Stimulated activated naive CD8-positive, alpha-beta T cell treated with anti-CD3 and anti-CD28 coated beads, Interleukin-15, amount 100 ng/mL, for 72 hours (primary cell): ENCODE measurements at regions not wholly inside any gene's neighbourhood (a gene's known extent, or its start where the extent isn't known, plus 50 kb on each side); places are given as distances from the start of the nearest gene placed in this dataset.
"Not testable (repeated sequence)": the region's sequence is repeated elsewhere in the genome, so short reads cannot be mapped to it uniquely, and the experiment has no call there.

Experiments used
- ATAC-seq: fragments of 150-1000 bp; cut with Tn5 transposase; 2 replicates; pipeline ENCODE4 v1.10.0; 2021; ENCODE audit warnings: mild to moderate bottlenecking, moderate library complexity
- DNase-seq, 2 donors: peaks; one replicate each; pipeline ENCODE4 v3.0.0; 2021 to 2022
- H3K27ac Mint-ChIP-seq, 2 donors: one replicate each; pipeline ENCODE4 v1.8.0; 2022; ENCODE audit warnings: mild to moderate bottlenecking in 2 of 2, mixed read lengths in 2 of 2, moderate library complexity in 2 of 2
- H3K27me3 Mint-ChIP-seq: one replicate; pipeline ENCODE4 v1.8.0; 2022; ENCODE audit warnings: mixed read lengths
- H3K4me1 Mint-ChIP-seq: one replicate; pipeline ENCODE4 v1.8.0; 2022; ENCODE audit warnings: mild to moderate bottlenecking, mixed read lengths
- H3K4me3 Mint-ChIP-seq, 2 donors: one replicate each; pipeline ENCODE4 v1.8.0; 2022; ENCODE audit warnings: mild to moderate bottlenecking in 2 of 2, mixed read lengths in 2 of 2, moderate library complexity in 1 of 2
- H3K9me3 Mint-ChIP-seq, 2 donors: one replicate each; pipeline ENCODE4 v1.8.0; 2022; ENCODE audit warnings: mixed read lengths in 2 of 2

GRCh38 chr4:106796876-106797275 is 239.2 kb downstream of the DKK2 start:
- no peaks in the 10 kb centered on the region for H3K27me3 Mint-ChIP-seq
- no peak for ATAC-seq
- H3K27ac Mint-ChIP-seq: no peak overlapping the region
- no peaks in the 10 kb centered on the region for H3K4me1 Mint-ChIP-seq
- no peak overlapping the region for H3K4me3 Mint-ChIP-seq
- H3K9me3 Mint-ChIP-seq: peaks cover 0 to 5% of the 10 kb centered on the region in 2 donors
- DNase-seq: no peak

- ATAC-seq (no peak), DNase-seq (no peak)
- no peaks in the 10 kb centered on the region for H3K4me1 Mint-ChIP-seq
- peaks cover 0 to 5% of the 10 kb centered on the region in 2 donors for H3K9me3 Mint-ChIP-seq
- no peaks in the 10 kb centered on the region for H3K27me3 Mint-ChIP-seq
- no peak overlapping the region for H3K4me3 Mint-ChIP-seq
- H3K27ac Mint-ChIP-seq: no peak overlapping the region
Measured at GRCh38 chr4:106795326-106795725, 240.8 kb downstream of the DKK2 start.

GRCh38 chr4:106793933-106794332 is 242.2 kb downstream of the DKK2 start:
- H3K4me3 Mint-ChIP-seq: no peak overlapping the region
- H3K27ac Mint-ChIP-seq: no peak overlapping the region
- no peaks in the 10 kb centered on the region for H3K27me3 Mint-ChIP-seq

GRCh38 chr4:106775636-106776035 is 260.5 kb downstream of the DKK2 start:
- ATAC-seq (no peak), DNase-seq (no peak)
- no peak overlapping the region for H3K4me3 Mint-ChIP-seq
- peaks cover 8 to 11% of the 10 kb centered on the region in 2 donors for H3K9me3 Mint-ChIP-seq
- H3K27me3 Mint-ChIP-seq: no peaks in the 10 kb centered on the region
- no peak overlapping the region for H3K27ac Mint-ChIP-seq
- no peaks in the 10 kb centered on the region for H3K4me1 Mint-ChIP-seq

More at GRCh38 chr4:106793933-106794332, 242.2 kb downstream of the DKK2 start:
- DNase-seq (no peak), ATAC-seq (no peak)
- Mint-ChIP-seq H3K9me3 (peaks cover 8 to 10% of the 10 kb centered on the region in 2 donors), H3K4me1 (no peaks in the 10 kb centered on the region)

GRCh38 chr4:106774055-106774454 is 262.1 kb downstream of the DKK2 start:
- ATAC-seq, H3K4me3 Mint-ChIP-seq, DNase-seq, H3K4me1 Mint-ChIP-seq, H3K27ac Mint-ChIP-seq, H3K27me3 Mint-ChIP-seq: not testable (repeated sequence)
- H3K9me3 Mint-ChIP-seq: peaks cover 8 to 14% of the 10 kb centered on the region in 2 donors

GRCh38 chr4:106773076-106773905 is 262.8 kb downstream of the DKK2 start:
- no peak for ATAC-seq
- no peaks in the 10 kb centered on the region for H3K4me1 Mint-ChIP-seq
- DNase-seq: no peak
- H3K4me3 Mint-ChIP-seq: no peak overlapping the region
- H3K9me3 Mint-ChIP-seq: peaks cover 12 to 16% of the 10 kb centered on the region in 2 donors
- H3K27me3 Mint-ChIP-seq: no peaks in the 10 kb centered on the region
- no peak overlapping the region for H3K27ac Mint-ChIP-seq

GRCh38 chr4:106767991-106768390 is 268.1 kb downstream of the DKK2 start:
- no peaks in the 10 kb centered on the region for H3K4me1 Mint-ChIP-seq
- H3K27me3 Mint-ChIP-seq: no peaks in the 10 kb centered on the region
- no peak for ATAC-seq

GRCh38 chr4:106766519-106766918 is 269.6 kb downstream of the DKK2 start:
- no peak overlapping the region for H3K4me3 Mint-ChIP-seq
- ATAC-seq: no peak
- no peak for DNase-seq
- H3K9me3 Mint-ChIP-seq: peaks cover 8% of the 10 kb centered on the region in 2 donors
- no peaks in the 10 kb centered on the region for H3K4me1 Mint-ChIP-seq
- H3K27me3 Mint-ChIP-seq: no peaks in the 10 kb centered on the region
- no peak overlapping the region for H3K27ac Mint-ChIP-seq

More at GRCh38 chr4:106767991-106768390, 268.1 kb downstream of the DKK2 start:
- no peak overlapping the region for H3K4me3 Mint-ChIP-seq
- H3K27ac Mint-ChIP-seq: no peak overlapping the region
- H3K9me3 Mint-ChIP-seq: peaks cover 8 to 16% of the 10 kb centered on the region in 2 donors
- no peak for DNase-seq

- Mint-ChIP-seq H3K4me1 (no peaks in the 10 kb centered on the region), H3K27ac (no peak overlapping the region), H3K4me3 (no peak overlapping the region), H3K27me3 (no peaks in the 10 kb centered on the region), H3K9me3 (peaks cover 8% of the 10 kb centered on the region in 2 donors)
- DNase-seq (no peak), ATAC-seq (no peak)
Measured at GRCh38 chr4:106764774-106765173, 271.3 kb downstream of the DKK2 start.

GRCh38 chr4:106762666-106763443 is 273.3 kb downstream of the DKK2 start:
- no peak overlapping the region for H3K4me3 Mint-ChIP-seq
- no peak overlapping the region for H3K27ac Mint-ChIP-seq
- DNase-seq: no peak

GRCh38 chr4:106753426-106753825 is 282.7 kb downstream of the DKK2 start:
- Mint-ChIP-seq H3K4me3 (no peak overlapping the region), H3K27me3 (no peaks in the 10 kb centered on the region), H3K9me3 (peaks cover 0 to under 1% of the 10 kb centered on the region in 2 donors), H3K4me1 (no peaks in the 10 kb centered on the region), H3K27ac (no peak overlapping the region)
- DNase-seq (no peak), ATAC-seq (no peak)

More at GRCh38 chr4:106762666-106763443, 273.3 kb downstream of the DKK2 start:
- Mint-ChIP-seq H3K27me3 (no peaks in the 10 kb centered on the region), H3K9me3 (no peaks in the 10 kb centered on the region), H3K4me1 (no peaks in the 10 kb centered on the region)
- ATAC-seq: no peak

GRCh38 chr4:106746451-106746850 is 289.7 kb downstream of the DKK2 start:
- H3K4me1 Mint-ChIP-seq: no peaks in the 10 kb centered on the region
- H3K4me3 Mint-ChIP-seq: no peak overlapping the region
- no peak for DNase-seq
- ATAC-seq: no peak
- H3K27me3 Mint-ChIP-seq: no peaks in the 10 kb centered on the region
- peaks cover 0 to 5% of the 10 kb centered on the region in 2 donors for H3K9me3 Mint-ChIP-seq
- H3K27ac Mint-ChIP-seq: no peak overlapping the region

GRCh38 chr4:106738121-106738520 is 298.0 kb downstream of the DKK2 start:
- ATAC-seq: no peak
- H3K27ac Mint-ChIP-seq: no peak overlapping the region
- H3K4me1 Mint-ChIP-seq: no peaks in the 10 kb centered on the region
- H3K9me3 Mint-ChIP-seq: peaks cover 0 to 5% of the 10 kb centered on the region in 2 donors
- H3K27me3 Mint-ChIP-seq: no peaks in the 10 kb centered on the region
- no peak overlapping the region for H3K4me3 Mint-ChIP-seq
- no peak for DNase-seq

- Mint-ChIP-seq H3K27me3 (no peaks in the 10 kb centered on the region), H3K4me1 (no peaks in the 10 kb centered on the region), H3K4me3 (no peak overlapping the region), H3K27ac (no peak overlapping the region), H3K9me3 (peaks cover 5 to 6% of the 10 kb centered on the region in 2 donors)
- DNase-seq: no peak
- no peak for ATAC-seq
Measured at GRCh38 chr4:106718548-106718947, 317.6 kb downstream of the DKK2 start.

GRCh38 chr4:106717091-106717490 is 319.0 kb downstream of the DKK2 start:
- Mint-ChIP-seq H3K9me3 (peaks cover 12 to 15% of the 10 kb centered on the region in 2 donors), H3K4me1 (no peaks in the 10 kb centered on the region), H3K27ac (no peak overlapping the region), H3K4me3 (no peak overlapping the region), H3K27me3 (no peaks in the 10 kb centered on the region)
- ATAC-seq: no peak
- DNase-seq: no peak

- DNase-seq (no peak), ATAC-seq (no peak)
- H3K27ac Mint-ChIP-seq: no peak overlapping the region
- H3K9me3 Mint-ChIP-seq: peaks cover 12 to 15% of the 10 kb centered on the region in 2 donors
- no peaks in the 10 kb centered on the region for H3K4me1 Mint-ChIP-seq
- no peak overlapping the region for H3K4me3 Mint-ChIP-seq
- no peaks in the 10 kb centered on the region for H3K27me3 Mint-ChIP-seq
Measured at GRCh38 chr4:106715825-106716224, 320.3 kb downstream of the DKK2 start.
